ENCODE measurements at regions not wholly inside any gene's neighbourhood (a gene's known extent, or its start where the extent isn't known, plus 50 kb on each side); places are given as distances from the start of the nearest gene placed in this dataset.
A peak's percentile ranks its signal among the peaks of the same experiment; 100 is the strongest.
"Not testable (repeated sequence)": the region's sequence is repeated elsewhere in the genome, so short reads cannot be mapped to it uniquely, and the experiment has no call there.

DNA sequence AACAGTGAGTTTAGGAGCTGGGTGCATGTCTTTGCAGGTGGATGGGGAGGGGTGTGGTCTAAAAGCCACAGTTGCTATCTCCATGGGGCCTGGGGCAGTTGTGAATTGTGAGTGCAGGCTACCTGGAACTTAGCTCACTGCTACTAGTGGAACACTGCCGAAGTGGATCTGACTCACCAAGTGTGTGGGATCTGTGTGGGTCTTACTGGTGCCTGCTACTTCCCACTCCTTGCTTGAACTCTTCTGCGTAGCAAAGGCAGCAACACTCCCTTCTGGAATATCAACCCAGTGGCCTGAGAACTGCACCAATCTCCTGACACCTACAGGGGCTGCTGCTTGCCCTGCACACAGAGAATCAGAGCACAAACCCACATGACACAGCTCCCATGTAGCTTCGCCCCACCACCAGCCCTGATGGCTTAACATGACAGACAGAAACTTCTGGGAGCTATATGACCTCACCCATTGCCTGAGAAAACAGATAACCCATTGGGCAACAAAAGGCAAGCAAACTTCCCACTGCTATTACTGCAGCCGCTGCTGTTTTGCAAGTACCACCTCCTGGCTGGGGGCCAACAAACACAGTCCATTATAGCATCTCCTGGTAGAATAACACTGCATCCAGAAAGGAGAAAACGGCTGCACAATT lies 455.1 kb upstream of the DDX18 start:
- peak; percentile 3 for DNase-seq (ENCODE audit: low spot score)

DNA sequence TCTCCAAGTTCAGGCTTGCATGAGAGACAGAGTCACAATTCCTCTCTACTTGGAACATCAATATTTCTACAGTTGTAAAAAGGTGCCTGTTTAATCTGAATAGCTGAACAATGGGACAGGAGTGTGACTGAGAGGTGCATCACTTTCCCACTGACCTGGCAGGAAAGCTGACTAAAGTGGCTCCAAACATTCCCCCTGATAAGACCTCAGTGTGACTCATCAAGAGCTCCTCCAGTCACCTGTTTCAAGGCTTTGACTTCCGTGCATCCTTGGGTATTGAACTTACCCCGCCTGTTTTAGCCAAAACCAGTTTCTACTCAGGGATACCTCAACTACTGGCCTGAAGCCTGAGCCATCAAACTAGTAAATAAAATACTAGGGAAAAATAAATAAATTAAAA lies 453.9 kb upstream of the DDX18 start:
- DNase-seq (ENCODE audit: low spot score): no peak

DNA sequence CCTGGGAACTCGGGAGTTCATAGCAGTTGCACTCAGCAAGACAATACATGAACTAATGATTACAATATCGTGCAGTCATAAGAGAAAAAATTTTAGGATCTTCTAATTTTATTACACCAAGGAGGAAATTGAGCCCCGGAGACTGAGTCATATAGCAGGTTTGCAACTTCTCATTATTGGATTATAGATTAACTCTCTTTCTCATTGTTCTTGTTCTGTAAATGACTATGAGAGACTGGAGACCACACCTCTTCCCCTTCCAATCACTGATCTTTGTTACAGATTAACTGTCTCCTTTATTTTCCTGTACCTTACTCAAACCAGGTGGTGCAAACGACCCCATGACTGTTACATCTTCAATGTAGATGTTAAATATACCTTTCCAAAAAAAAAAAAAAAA lies 435.8 kb upstream of the DDX18 start:
- no peak for DNase-seq (ENCODE audit: low spot score)

DNA sequence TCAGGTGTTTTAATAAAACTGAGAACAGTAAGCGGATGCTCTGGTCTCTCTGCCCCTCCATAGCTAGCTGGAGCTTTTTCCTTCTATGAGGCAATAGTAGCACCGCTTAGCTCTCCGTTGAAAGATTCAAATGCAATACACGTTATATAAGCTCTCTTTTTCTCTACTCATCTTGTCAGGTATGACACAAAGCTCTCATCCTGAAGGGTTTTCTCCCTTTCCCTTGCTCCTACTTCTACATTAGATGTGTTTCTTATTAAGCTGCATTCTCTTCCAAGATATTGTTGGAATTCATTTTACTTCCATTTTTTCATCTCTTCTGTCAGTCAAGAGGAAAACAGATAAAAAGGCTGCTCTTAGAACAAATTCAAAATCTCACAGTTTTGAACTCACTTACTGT lies 434.6 kb upstream of the DDX18 start:
- no peak for DNase-seq (ENCODE audit: low spot score)

DNA sequence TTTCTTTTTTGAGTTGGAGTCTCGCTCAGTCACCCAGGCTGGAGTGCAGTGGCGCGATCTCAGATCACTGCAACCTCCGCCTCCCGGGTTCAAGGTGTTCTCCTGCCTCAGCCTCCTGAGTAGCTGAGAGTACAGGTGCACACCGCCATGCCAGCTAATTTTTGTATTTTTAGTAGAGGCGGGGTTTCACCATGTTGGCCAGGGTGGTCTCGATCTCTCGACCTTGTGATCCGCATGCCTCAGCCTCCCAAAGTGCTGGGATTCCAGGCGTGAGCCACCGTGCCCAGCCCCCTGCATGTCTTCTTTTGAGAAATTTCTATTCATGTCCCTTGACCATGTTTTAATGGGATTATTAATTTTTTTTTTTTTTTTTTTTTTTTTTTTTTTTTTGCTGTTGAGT lies 430.5 kb upstream of the DDX18 start:
- DNase-seq (ENCODE audit: low spot score): not testable (repeated sequence)

DNA sequence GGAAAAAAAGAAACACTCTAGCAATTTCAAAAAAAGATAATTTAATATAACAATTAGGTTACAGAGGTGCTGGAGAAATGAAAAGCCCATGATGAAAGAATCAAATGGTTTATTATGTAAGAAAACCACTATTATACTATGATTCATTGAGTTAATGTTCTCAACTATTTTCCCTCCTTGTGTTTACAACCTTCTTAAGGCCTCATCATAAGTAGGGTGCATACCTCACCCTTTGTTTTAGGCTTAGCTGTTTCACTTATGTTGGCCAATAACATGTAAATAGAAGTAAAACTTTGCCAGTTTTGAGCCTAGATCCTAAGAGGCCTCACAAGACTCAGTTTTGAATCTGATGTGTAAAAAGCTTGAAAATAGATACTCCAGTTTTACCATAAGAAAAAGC lies 418.3 kb upstream of the DDX18 start:
- DNase-seq (ENCODE audit: low spot score): no peak

DNA sequence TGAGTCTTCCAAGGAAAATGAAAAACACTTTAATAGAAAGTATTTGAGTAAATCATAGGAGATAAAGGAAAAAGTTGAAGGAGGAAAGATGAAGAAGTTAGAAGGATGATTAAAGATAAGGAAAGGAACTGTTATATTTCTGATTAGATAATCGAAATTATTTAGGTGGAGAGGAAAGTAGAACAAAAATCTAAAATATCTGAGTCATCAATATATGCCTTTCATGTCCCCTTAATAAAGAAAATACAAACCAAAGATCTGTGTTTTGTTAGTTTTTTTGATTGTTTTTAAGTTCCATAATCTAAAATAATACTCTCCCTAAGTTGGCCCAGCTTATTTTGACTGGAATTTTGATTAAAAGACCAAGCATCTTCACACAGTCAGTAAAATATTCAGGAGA lies 412.9 kb upstream of the DDX18 start:
- no peak for DNase-seq (ENCODE audit: low spot score)

DNA sequence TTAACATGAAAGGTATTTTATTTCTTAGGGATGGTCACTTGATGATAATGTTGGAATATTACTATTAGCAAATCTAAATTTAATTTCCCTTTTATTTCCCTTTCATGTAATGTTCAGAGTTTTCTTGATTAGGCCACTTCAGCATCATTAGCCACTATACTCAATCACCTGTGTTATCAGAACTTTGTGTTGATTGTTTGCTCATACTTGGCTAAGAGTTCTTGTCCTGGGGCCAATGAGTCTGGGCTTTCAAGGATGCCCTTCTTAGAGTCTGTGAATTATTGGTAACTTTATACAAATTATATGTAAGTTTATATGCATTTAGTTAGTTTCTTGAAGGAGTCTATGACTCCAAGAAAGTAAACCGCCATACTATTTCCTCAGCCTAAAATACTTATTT lies 408.0 kb upstream of the DDX18 start:
- DNase-seq (ENCODE audit: low spot score): no peak

DNA sequence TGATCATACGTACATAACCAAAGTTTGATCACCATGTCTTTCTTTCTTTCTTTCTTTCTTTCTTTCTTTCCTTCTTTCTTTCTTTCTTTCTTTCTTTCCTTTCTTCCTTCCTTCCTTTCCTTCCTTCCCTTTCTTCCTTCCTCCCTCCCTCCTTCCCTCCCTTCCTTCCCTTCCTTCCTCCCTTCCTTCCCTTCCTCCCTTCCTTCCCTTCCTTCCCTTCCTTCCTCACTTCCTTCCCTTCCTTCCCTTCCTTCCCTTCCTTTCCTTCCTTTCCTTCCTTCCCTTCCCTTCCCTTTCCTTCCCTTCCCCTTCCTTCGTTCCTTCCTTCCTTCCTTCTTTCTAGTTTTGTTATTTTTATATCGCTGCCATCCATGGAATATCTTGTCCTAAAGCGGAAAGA lies 406.7 kb upstream of the DDX18 start:
- DNase-seq (ENCODE audit: low spot score): no peak

DNA sequence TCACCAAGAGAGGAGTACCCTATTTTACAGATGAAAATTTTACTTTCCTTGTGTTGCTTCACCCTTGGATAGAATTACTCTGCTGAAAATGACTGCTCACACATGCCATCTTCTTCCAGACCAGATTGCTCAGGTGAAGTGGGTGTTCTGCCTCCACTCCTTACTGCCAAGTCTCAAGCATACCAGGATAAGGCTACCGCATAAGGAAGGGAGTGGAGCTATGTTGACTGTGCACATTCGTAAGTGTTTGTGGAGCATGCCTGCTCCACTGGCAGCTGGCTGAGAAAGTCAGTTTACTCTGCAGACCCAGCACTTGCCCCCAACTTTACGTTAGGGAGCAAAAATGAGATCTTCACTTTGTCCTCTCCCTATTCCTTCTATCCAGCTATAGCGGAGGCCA lies 405.0 kb upstream of the DDX18 start:
- DNase-seq (ENCODE audit: low spot score): no peak

DNA sequence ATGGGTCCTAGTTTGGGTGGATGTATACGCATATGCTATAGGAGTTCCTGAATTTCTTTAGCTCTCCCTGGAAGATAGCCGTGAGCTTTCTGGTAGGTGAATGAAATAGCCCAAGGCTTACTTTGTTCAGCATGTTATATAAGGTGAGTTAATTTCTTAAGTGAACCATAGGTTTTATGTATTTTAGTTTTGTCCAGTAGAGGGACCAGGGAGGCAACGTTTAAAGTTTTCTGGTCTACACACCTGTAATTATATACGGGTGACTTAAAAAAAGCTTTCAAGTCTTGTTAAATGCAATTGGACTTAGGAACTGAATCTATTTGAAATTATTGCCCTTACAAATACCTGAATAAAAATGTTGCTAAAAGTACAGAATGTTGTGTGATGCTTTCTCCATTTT lies 402.5 kb upstream of the DDX18 start:
- no peak for DNase-seq (ENCODE audit: low spot score)

DNA sequence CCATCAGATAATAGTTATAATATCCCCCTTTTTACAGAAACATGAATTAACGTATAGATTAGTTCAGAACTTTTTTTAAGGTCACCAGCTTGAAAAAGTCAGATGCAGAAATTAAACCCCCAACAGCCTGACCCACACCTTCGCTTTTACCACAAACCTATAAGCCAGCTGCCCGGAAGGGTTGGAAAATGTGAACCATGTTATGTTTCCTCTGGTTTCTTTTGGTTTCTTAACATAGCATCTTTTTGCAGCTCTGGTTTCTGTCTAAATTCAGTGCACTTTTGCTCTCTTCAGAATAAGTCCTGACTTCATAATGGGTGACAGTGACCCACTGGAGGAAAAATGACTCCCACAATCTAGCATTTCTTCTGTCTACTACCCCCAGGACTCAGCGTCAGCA lies 381.7 kb upstream of the DDX18 start:
- no peak for DNase-seq (ENCODE audit: low spot score)

DNA sequence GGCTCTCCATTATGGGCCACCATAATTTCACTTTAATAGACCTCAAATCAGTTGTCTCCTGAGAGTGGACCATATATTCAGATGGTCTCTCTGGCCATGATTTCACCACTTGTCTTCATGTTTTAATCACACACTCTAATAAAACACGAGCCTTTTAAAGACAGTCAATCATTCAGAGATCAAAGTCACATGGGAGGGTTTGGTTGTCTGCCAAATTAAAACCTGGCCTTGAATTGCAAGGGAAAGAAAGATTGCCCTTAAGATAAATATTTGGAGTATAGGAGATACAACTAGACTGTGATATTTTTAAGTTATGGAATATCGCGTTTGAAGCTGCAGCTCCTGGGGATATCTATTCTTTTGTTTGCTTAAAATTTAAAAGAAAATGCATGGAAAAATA lies 377.8 kb upstream of the DDX18 start:
- DNase-seq (ENCODE audit: low spot score): no peak

DNA sequence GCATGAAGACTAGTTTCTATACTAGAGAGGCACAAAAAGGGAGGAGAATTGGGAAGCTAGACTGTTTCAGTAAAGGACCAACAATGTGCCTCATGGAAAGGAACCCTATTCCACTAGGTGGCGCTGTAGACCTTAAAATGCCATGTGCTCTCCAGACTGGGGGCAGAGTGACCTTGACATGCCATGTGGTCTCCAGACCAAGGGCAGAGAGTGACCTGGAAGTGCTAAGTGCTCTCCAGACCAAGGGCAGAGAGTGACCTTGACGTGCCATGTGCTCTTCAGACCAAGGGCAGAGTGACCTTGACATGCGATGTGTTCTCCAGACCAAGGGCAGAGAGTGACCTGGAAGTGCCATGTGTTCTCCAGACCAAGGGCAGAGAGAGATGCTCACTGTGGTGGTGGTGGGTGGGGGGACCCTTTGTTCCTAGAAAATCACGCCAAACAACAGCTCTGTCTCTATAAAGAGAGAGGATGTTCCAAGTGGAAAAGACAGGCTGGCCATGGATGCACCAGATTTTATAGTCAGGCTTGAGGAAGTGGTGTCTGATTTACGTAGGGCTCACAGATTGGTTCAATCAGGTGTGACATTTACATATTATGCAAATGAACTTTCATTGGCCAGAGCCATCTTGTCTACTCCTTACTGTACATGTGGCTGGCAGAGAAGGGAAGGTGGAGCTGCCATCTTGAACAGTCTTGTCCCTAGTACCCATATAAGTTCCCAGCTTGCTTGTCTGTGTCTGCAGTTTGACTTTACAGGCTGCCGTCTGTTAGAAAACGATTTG lies 344.0 kb upstream of the DDX18 start:
- DNase-seq (ENCODE audit: low spot score): peak; percentile 19

DNA sequence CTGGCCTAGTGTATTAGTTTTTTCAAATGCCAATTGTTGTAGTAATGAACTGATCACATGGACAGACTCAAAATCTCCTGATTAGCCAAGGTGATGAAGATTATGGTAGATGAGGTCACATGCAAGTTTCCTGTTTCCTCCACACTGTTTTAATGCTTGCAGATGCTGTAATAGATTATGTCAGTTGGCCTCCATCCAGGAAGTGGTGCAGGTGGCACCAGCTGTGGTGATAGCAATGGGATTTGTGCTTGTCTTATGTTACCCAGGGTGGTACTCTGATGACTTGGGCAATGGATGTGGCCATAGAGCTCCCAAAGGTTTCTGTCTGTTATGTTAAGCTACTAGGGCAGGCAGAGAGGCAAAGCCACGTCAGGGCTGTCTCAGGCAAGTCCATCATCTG lies 332.9 kb upstream of the DDX18 start:
- no peak for DNase-seq (ENCODE audit: low spot score)

DNA sequence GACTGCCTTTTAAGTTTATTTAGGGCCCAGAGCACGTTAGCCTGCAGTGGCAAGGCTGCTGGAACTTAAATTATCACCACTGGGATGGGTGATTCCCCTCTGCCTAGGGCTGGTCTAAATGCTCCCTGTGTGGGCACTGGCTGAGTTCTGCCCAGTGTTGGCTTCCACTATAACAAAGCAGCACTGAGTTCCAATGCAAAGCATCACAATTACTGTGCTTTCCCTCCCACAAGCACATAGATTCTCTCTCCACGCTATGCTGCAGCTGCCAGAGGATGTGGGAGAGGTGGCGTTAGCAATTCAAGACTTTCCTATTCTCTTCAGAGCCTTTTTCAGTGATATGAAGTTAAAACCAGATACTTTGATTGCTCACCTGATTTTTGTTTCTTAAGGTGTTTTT lies 328.9 kb upstream of the DDX18 start:
- no peak for DNase-seq (ENCODE audit: low spot score)

DNA sequence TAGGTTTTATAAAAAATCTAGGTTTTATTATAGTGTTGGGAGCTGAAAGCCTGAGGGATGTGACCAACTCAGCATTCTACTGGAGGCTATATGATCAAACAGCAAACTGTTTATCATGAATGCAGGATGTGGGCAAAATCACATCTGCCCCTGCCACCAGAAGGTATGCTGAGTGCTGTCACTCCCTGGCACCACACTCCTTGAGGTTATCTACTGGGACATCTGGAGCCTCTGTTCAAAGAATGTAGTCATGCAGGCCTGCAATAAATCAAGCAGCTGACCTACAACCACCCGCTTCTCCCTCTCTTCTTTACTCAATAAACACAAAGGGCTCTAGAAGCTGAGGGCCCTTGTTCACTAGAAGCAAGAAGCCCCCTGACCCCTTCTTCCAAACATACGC lies 328.4 kb upstream of the DDX18 start:
- DNase-seq (ENCODE audit: low spot score): no peak

DNA sequence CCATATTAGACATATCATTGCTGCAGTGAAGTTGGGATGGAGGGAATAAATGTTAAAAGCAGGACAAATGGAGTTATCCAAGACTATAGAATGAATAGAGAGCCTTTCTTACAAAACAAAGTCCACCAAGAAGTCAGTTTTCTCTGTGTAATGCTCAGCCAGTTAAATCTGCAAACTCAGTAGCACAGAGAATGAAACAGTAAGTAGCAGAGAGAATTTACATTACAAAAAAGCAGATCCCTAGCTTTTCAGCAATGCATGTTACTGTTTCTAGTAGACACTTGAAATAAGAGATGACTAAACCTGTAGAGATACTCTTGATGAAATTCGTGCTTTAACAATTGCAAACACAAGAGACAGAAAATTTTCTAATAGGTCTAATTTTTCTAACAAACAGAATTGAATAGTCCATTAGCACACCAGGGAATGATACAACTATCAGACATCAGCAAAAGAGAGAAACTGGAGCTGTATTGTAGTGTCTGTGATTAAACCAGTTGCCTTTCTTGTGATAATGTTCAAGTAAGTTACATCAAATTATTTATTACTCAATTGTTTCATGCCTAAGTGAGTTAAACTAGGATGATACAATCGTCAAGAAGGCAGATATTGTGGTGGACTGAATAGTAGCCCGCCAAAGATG lies 322.2 kb upstream of the DDX18 start:
- no peak for DNase-seq (ENCODE audit: low spot score)

DNA sequence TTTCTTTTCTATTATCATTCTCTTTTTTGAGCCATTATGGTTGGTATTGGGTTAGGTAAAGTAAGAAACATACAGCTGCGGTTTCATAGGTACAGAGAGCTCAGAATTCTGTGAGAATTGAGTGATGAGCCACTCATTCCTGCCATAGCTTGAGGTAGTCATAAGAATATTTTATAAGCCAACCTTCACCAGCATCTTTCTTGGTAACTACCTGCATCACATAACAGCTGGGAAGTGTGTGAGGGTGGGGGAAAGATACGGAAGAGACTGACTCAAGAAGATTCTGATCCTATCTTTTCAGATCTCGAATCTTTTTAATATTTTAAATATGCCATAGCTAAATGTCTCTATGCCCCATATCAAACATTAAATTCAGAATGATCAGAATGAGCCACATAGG lies 313.8 kb upstream of the DDX18 start:
- DNase-seq (ENCODE audit: low spot score): no peak

DNA sequence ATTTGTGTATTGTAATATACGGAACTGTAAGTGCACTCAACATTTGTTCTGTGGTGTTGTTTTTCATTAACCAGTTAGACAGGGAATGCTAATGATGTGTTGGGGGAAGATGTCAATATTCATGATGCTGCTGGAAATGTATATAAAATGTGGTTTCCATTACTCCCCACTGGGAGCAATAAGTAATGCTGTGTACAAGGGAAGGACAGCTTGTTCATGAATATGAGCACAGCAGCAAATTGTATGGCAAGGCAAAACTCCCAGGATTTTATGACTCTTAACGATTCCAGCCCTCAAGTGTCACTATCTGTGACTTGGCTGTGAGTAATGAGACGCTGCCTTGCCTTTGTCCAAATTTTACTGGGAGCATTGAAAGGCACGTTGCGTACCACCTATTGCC lies 312.4 kb upstream of the DDX18 start:
- DNase-seq (ENCODE audit: low spot score): no peak

DNA sequence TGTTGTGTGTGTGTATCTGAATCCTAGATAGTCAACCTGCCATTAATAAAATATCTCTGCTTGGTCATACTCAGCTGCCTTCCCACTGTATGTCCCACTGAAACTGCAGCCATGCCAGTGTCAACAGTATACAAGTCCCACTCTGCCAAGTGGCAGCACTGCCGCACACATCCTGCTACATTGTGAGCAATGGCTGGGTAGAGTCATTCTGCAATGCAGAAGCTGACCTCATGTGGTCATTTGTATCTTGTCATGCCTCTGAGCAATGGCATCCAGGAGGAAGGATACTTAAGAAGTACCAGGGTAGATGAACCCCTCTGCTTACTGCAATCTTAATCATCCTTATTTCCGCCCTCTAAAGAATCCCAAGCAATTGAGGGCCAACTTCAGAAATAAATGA lies 302.2 kb upstream of the DDX18 start:
- DNase-seq (ENCODE audit: low spot score): no peak

DNA sequence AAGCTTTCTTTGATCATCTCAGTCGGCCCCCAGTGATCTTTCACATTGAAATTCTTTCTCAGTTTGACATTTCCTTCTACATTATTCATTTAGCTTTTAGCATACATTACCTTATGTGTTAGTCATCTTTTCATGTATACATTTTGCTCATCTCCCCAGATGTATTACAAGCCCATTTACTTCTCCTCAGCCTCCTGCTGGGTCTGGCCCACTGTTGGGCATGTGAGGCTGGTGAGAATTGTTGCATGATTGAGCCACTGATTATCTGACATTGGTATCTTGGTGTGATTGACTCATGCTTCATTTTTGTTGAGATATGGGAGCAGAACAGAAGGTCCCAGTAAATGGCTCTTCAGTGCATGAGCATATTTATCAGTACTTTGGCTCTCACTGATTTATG lies 300.1 kb upstream of the DDX18 start:
- no peak for DNase-seq (ENCODE audit: low spot score)

DNA sequence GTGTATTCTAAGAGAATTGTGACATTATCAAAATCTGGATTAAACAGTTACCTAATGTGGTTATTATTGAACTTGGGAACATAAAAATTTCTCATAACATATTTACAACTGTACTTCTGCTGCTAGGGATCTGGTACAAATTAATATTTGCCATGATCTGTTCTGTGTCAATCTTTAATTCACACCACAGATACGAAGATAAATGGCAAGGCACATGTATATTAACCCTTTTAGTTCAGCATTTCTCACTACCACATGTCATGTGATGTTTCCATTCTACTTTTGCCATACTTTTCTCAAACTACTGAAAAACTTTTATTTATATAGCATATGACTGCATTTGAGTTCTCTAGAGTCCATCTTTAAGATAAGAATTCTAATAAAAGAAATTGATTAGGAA lies 295.3 kb upstream of the DDX18 start:
- no peak for DNase-seq (ENCODE audit: low spot score)
